MM.1S (cell line): ENCODE measurements at regions not wholly inside any gene's neighbourhood (a gene's known extent, or its start where the extent isn't known, plus 50 kb on each side); places are given as distances from the start of the nearest gene placed in this dataset.

Experiments
- DNase-seq: peaks from one replicate; pipeline ENCODE4 v3.0.0-alpha.2; 2015
- H2AFZ ChIP-seq: fragments of 300-600 bp; sonication (generic); 2 replicates; pipeline ENCODE4 v1.6.0; 2016; ENCODE audit warnings: antibody characterized with exemption, low read length
- H3F3A ChIP-seq: fragments of 300-600 bp; sonication (generic); 2 replicates; pipeline ENCODE4 v1.6.1; 2016; ENCODE audit warnings: mild to moderate bottlenecking, antibody characterized with exemption, low read length, moderate library complexity, mixed read lengths; ENCODE audit not compliant: insufficient read depth
- H3K27ac ChIP-seq: fragments of 300-600 bp; sonication (generic); 2 replicates; pipeline ENCODE4 v1.5.1; 2016; ENCODE audit warnings: mild to moderate bottlenecking, low read length
- H3K27me3 ChIP-seq: fragments of 300-600 bp; sonication (generic); replicated peaks from 2 replicates; pipeline ENCODE4 v1.6.0; 2016; ENCODE audit warnings: low read length; ENCODE audit not compliant: insufficient read depth
- H3K36me3 ChIP-seq: fragments of 300-600 bp; sonication (generic); replicated peaks from 2 replicates; pipeline ENCODE4 v1.6.1; 2016; ENCODE audit warnings: mild to moderate bottlenecking, low read length, mixed read lengths; ENCODE audit not compliant: insufficient read depth
- H3K4me1 ChIP-seq: fragments of 300-600 bp; sonication (generic); 2 replicates; pipeline ENCODE4 v1.6.1; 2016; ENCODE audit warnings: low read length, mixed read lengths
- H3K4me2 ChIP-seq: fragments of 300-600 bp; sonication (generic); 2 replicates; pipeline ENCODE4 v1.6.0; 2016; ENCODE audit warnings: low read depth, low read length
- H3K4me3 ChIP-seq: fragments of 300-600 bp; sonication (generic); 2 replicates; pipeline ENCODE4 v1.5.1; 2016; ENCODE audit warnings: low read length, mixed read lengths
- H3K79me2 ChIP-seq: fragments of 300-600 bp; sonication (generic); 2 replicates; pipeline ENCODE4 v1.6.1; 2016; ENCODE audit warnings: mixed run types, low read length, mixed read lengths
- H3K9ac ChIP-seq: fragments of 300-600 bp; sonication (generic); 2 replicates; pipeline ENCODE4 v1.6.1; 2016; ENCODE audit warnings: low read length, mixed read lengths
- H3K9me2 ChIP-seq: fragments of 300-600 bp; sonication (generic); replicated peaks from 2 replicates; pipeline ENCODE4 v1.6.1; 2016; ENCODE audit warnings: mild to moderate bottlenecking, low read length, mixed read lengths; ENCODE audit not compliant: insufficient read depth
- H3K9me3 ChIP-seq: fragments of 300-600 bp; sonication (generic); replicated peaks from 2 replicates; pipeline ENCODE4 v1.6.1; 2016; ENCODE audit warnings: mild to moderate bottlenecking, low read length, mixed read lengths; ENCODE audit not compliant: insufficient read depth
- H4K20me1 ChIP-seq: fragments of 300-600 bp; sonication (generic); 2 replicates; pipeline ENCODE4 v1.6.1; 2016; ENCODE audit warnings: mild to moderate bottlenecking, low read length, moderate library complexity, mixed read lengths; ENCODE audit not compliant: insufficient read depth
- CTCF ChIP-seq: fragments of 300-600 bp; sonication (generic); IDR thresholded peaks from 2 replicates; pipeline ENCODE4 v1.5.1; 2016; ENCODE audit warnings: antibody characterized with exemption, low read length, mixed read lengths
- EZH2 ChIP-seq: fragments of 300-600 bp; sonication (generic); optimal IDR thresholded peaks from 2 replicates; pipeline ENCODE3; 2017; ENCODE audit warnings: low read depth, mild to moderate bottlenecking, antibody characterized with exemption, low read length, mixed read lengths
- EZH2phosphoT487 ChIP-seq: fragments of 300-600 bp; sonication (generic); IDR thresholded peaks from 2 replicates; pipeline ENCODE4 v1.6.1; 2018; ENCODE audit warnings: antibody characterized with exemption, low read length

DNA sequence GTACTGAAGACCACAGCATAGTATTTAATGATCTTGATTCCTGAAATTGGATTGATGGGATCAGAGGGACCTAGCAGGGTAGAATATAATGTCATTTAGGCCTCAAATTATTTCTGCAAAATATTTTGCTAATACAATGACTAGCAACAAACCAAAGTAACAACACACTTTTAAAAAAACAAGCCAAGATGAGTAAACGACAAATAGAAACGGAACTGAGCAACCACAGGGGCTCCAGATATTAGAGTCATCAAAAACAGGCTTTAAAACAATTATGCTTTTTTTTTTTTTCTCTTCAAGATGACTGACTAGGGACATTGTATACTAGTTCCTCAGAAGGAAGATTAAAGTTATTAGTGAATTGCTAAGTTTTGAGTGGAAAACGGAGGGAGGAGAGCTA, 447.1 kb upstream of the MMADHC start:
- TF ChIP-seq CTCF (no peak), EZH2 (no peak), EZH2phosphoT487 (no peak)
- H3K9me2 ChIP-seq, result no peaks in the 10 kb centered on the region
- H3K4me2 ChIP-seq, result no peak overlapping the region
- H3K79me2 ChIP-seq, result no peaks in the 10 kb centered on the region
- H3K27me3 ChIP-seq, result no peaks in the 10 kb centered on the region
- no peak overlapping the region for H3K27ac ChIP-seq
- no peak overlapping the region for H3K9ac ChIP-seq
- H4K20me1 ChIP-seq, result no peaks in the 10 kb centered on the region
- no peak for DNase-seq
- H3K36me3 ChIP-seq, result no peaks in the 10 kb centered on the region
- H2AFZ ChIP-seq, result no peak overlapping the region
- no peaks in the 10 kb centered on the region for H3K9me3 ChIP-seq
- H3K4me3 ChIP-seq, result no peak overlapping the region
- no peaks in the 10 kb centered on the region for H3K4me1 ChIP-seq
- no peaks in the 10 kb centered on the region for H3F3A ChIP-seq

- Histone ChIP-seq H3K36me3 (no peaks in the 10 kb centered on the region), H3F3A (no peaks in the 10 kb centered on the region), H3K4me2 (no peak overlapping the region), H2AFZ (no peak overlapping the region), H3K27me3 (no peaks in the 10 kb centered on the region), H3K4me1 (no peaks in the 10 kb centered on the region), H3K4me3 (no peak overlapping the region), H3K9me3 (no peaks in the 10 kb centered on the region), H3K9me2 (no peaks in the 10 kb centered on the region), H3K79me2 (no peaks in the 10 kb centered on the region), H4K20me1 (no peaks in the 10 kb centered on the region), H3K9ac (no peak overlapping the region), H3K27ac (no peak overlapping the region)
- TF ChIP-seq EZH2phosphoT487, result no peak
- TF ChIP-seq EZH2, result no peak
- TF ChIP-seq CTCF, result no peak
- no peak for DNase-seq
Measured at GRCh38 chr2:150030436-150031190, 443.0 kb upstream of the MMADHC start.

- Histone ChIP-seq H3K27ac (no peak overlapping the region), H2AFZ (no peak overlapping the region), H3K79me2 (no peaks in the 10 kb centered on the region), H4K20me1 (no peaks in the 10 kb centered on the region), H3K4me3 (no peak overlapping the region), H3K27me3 (no peaks in the 10 kb centered on the region), H3K9ac (no peak overlapping the region), H3K9me2 (no peaks in the 10 kb centered on the region), H3K4me1 (no peaks in the 10 kb centered on the region), H3K36me3 (no peaks in the 10 kb centered on the region), H3K9me3 (no peaks in the 10 kb centered on the region), H3F3A (no peaks in the 10 kb centered on the region), H3K4me2 (no peak overlapping the region)
- no peak for TF ChIP-seq EZH2
- no peak for DNase-seq
Measured at GRCh38 chr2:150028322-150028721, 440.7 kb upstream of the MMADHC start.

GRCh38 chr2:150027164-150027563, 439.6 kb upstream of the MMADHC start:
- H3K9ac ChIP-seq, result no peak overlapping the region
- H4K20me1 ChIP-seq, result no peaks in the 10 kb centered on the region
- H3K4me1 ChIP-seq, result no peaks in the 10 kb centered on the region
- no peaks in the 10 kb centered on the region for H3K27me3 ChIP-seq
- H3K4me2 ChIP-seq, result no peak overlapping the region
- H3K27ac ChIP-seq, result no peak overlapping the region
- no peaks in the 10 kb centered on the region for H3K36me3 ChIP-seq
- DNase-seq, result no peak
- H3K79me2 ChIP-seq, result no peaks in the 10 kb centered on the region
- H3F3A ChIP-seq, result no peaks in the 10 kb centered on the region
- H3K4me3 ChIP-seq, result no peak overlapping the region
- H3K9me3 ChIP-seq, result no peaks in the 10 kb centered on the region
- no peak for TF ChIP-seq EZH2
- no peak for TF ChIP-seq CTCF
- no peak for TF ChIP-seq EZH2phosphoT487
- no peaks in the 10 kb centered on the region for H3K9me2 ChIP-seq
- H2AFZ ChIP-seq, result no peak overlapping the region
